Inflammatory macrophage treated with lipopolysaccharide for 1 hour (primary cell): ENCODE measurements at regions not wholly inside any gene's neighbourhood (a gene's known extent, or its start where the extent isn't known, plus 50 kb on each side); places are given as distances from the start of the nearest gene placed in this dataset.
A peak's percentile ranks its signal among the peaks of the same experiment; 100 is the strongest.
"Not testable (repeated sequence)": the region's sequence is repeated elsewhere in the genome, so short reads cannot be mapped to it uniquely, and the experiment has no call there.

Experiments used
- DNase-seq, 2 donors: peaks; one replicate each; pipeline ENCODE4 v3.0.0-alpha.2; 2020 to 2022

- DNase-seq: no peak
These were observed 180.1 kb downstream of the SYK start for GRCh38 chr9:90981726-90982125.

- DNase-seq: no peak
These were observed 181.8 kb downstream of the SYK start for GRCh38 chr9:90983394-90983793.

GRCh38 chr9:90985631-90986030 lies 184.0 kb downstream of the SYK start:
- DNase-seq: no peak

- DNase-seq: no peak
These were observed 184.5 kb downstream of the SYK start for GRCh38 chr9:90986161-90986560.

GRCh38 chr9:90987566-90987965 lies 185.9 kb downstream of the SYK start:
- DNase-seq: no peak

GRCh38 chr9:90988318-90988717 lies 186.7 kb downstream of the SYK start:
- no peak for DNase-seq

GRCh38 chr9:90991953-90992352 lies 190.3 kb downstream of the SYK start:
- DNase-seq: no peak

- no peak for DNase-seq
These were observed 193.9 kb downstream of the SYK start for GRCh38 chr9:90995516-90995915.

GRCh38 chr9:90996154-90997065 lies 194.8 kb downstream of the SYK start:
- no peak for DNase-seq

- peak; percentile 1 to 19 for DNase-seq
These were observed 197.0 kb downstream of the SYK start for GRCh38 chr9:90998573-90998972.

- DNase-seq: no peak
These were observed 198.1 kb downstream of the SYK start for GRCh38 chr9:90999425-91000397.

- no peak for DNase-seq
These were observed 199.6 kb downstream of the SYK start for GRCh38 chr9:91001146-91001611.

GRCh38 chr9:91004484-91004883 lies 202.9 kb downstream of the SYK start:
- DNase-seq: no peak

GRCh38 chr9:91004992-91005391 lies 203.4 kb downstream of the SYK start:
- no peak for DNase-seq

GRCh38 chr9:91006046-91006445 lies 204.4 kb downstream of the SYK start:
- DNase-seq: no peak

- DNase-seq: no peak
These were observed 206.9 kb downstream of the SYK start for GRCh38 chr9:91008568-91008967.

GRCh38 chr9:91011891-91012290 lies 210.3 kb downstream of the SYK start:
- DNase-seq: no peak

GRCh38 chr9:91012933-91013841 lies 211.6 kb downstream of the SYK start:
- DNase-seq: no peak

GRCh38 chr9:91017245-91017644 lies 215.6 kb downstream of the SYK start:
- DNase-seq: no peak

GRCh38 chr9:91019871-91020270 lies 218.3 kb downstream of the SYK start:
- not testable (repeated sequence) for DNase-seq

- not testable (repeated sequence) for DNase-seq
These were observed 220.0 kb downstream of the SYK start for GRCh38 chr9:91021656-91022055.

GRCh38 chr9:91023741-91024140 lies 222.1 kb downstream of the SYK start:
- DNase-seq: no peak
